ENCODE measurements at regions not wholly inside any gene's neighbourhood (a gene's known extent, or its start where the extent isn't known, plus 50 kb on each side); places are given as distances from the start of the nearest gene placed in this dataset.

DNA sequence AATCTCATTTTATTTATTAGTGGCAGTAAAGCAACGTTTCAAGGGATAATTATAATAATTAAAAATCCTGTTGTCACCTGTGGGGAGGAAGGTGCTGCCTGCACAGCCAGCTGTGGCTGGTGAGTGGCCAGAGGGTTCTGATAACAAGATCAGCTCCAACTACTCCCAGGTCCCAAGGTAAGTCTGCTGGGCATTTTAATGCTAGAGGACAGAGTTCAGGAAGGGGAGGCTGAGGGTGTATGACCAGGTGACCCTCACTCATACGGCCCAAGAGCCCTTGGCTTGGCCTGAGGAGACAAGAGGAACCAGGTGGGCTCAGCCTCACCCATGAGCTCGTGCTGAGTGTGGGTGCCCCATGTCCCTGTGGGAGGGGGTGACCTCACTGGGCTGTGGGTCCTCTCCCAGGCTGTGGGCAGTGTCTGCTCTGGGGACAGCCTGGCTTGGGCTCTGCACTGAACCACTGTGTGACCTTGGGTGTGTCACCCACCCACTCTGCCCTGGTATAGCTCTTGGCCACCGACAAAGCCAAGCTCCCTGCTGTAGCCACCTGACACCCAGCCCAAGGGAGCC, 223.8 kb downstream of the PTPRU start:
- WGBS = 67% methylated on average over 4 of the region's 4 CpGs
- TF ChIP-seq, protein P1, sequence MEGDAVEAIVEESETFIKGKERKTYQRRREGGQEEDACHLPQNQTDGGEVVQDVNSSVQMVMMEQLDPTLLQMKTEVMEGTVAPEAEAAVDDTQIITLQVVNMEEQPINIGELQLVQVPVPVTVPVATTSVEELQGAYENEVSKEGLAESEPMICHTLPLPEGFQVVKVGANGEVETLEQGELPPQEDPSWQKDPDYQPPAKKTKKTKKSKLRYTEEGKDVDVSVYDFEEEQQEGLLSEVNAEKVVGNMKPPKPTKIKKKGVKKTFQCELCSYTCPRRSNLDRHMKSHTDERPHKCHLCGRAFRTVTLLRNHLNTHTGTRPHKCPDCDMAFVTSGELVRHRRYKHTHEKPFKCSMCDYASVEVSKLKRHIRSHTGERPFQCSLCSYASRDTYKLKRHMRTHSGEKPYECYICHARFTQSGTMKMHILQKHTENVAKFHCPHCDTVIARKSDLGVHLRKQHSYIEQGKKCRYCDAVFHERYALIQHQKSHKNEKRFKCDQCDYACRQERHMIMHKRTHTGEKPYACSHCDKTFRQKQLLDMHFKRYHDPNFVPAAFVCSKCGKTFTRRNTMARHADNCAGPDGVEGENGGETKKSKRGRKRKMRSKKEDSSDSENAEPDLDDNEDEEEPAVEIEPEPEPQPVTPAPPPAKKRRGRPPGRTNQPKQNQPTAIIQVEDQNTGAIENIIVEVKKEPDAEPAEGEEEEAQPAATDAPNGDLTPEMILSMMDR (IDR thresholded peaks at IDR 0.05; ENCODE audit: low read depth, low read length, missing input control) = no peak

DNA sequence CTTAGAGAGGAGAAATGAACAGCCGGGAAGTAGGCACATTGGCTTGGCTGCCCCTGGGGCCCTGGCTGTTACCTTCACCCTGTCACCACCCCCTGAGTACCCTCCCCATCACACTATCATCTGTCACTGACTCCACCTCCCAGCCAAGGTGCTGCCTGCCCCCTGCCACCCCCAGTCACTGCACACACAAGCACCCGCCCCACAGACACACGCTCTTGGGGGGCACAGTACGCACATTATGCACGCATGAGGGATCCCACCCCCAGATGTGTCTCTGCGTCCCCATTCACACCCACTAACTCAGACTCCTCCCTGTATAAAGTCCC, 223.3 kb downstream of the PTPRU start:
- H3K36me3 ChIP-seq (ENCODE audit: control insufficient read depth in 4 of 4, insufficient read depth in 3 of 4, low read depth in 1 of 4, low read length in 3 of 4) = no peaks in the 10 kb centered on the region
- peaks cover 0 to 2% (median 0%) of the 10 kb centered on the region in 4 donors for H3K27me3 ChIP-seq (ENCODE audit: control insufficient read depth in 4 of 4, insufficient read depth in 4 of 4, low read length in 3 of 4)
- WGBS = 84% methylated on average over 6 of the region's 6 CpGs
- H3K9ac ChIP-seq (ENCODE audit: low read depth in 1 of 2, low read length in 2 of 2) = no peak overlapping the region
- TF ChIP-seq SP1 (IDR thresholded peaks at IDR 0.05) = no peak
- TF ChIP-seq, protein P1 (IDR thresholded peaks at IDR 0.05; ENCODE audit: low read depth, low read length, missing input control) = no peak
- TF ChIP-seq JUND (IDR thresholded peaks at IDR 0.05) = no peak
- TF ChIP-seq, protein P2, sequence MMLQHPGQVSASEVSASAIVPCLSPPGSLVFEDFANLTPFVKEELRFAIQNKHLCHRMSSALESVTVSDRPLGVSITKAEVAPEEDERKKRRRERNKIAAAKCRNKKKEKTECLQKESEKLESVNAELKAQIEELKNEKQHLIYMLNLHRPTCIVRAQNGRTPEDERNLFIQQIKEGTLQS (IDR thresholded peaks at IDR 0.05) = no peak
- no peak for TF ChIP-seq HNF4A (conservative IDR thresholded peaks at IDR 0.05)
- TF ChIP-seq, protein P3, sequence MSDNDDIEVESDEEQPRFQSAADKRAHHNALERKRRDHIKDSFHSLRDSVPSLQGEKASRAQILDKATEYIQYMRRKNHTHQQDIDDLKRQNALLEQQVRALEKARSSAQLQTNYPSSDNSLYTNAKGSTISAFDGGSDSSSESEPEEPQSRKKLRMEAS (IDR thresholded peaks at IDR 0.05) = no peak
- TF ChIP-seq GABPA (IDR thresholded peaks at IDR 0.05 in 1 of 2, conservative IDR thresholded peaks at IDR 0.05 in 1 of 2) = no peak
- TF ChIP-seq, protein P4, sequence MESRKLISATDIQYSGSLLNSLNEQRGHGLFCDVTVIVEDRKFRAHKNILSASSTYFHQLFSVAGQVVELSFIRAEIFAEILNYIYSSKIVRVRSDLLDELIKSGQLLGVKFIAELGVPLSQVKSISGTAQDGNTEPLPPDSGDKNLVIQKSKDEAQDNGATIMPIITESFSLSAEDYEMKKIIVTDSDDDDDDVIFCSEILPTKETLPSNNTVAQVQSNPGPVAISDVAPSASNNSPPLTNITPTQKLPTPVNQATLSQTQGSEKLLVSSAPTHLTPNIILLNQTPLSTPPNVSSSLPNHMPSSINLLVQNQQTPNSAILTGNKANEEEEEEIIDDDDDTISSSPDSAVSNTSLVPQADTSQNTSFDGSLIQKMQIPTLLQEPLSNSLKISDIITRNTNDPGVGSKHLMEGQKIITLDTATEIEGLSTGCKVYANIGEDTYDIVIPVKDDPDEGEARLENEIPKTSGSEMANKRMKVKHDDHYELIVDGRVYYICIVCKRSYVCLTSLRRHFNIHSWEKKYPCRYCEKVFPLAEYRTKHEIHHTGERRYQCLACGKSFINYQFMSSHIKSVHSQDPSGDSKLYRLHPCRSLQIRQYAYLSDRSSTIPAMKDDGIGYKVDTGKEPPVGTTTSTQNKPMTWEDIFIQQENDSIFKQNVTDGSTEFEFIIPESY (IDR thresholded peaks at IDR 0.05) = no peak
- TF ChIP-seq HNF4G (IDR thresholded peaks at IDR 0.05) = no peak
- no peak for TF ChIP-seq RXRA (IDR thresholded peaks at IDR 0.05)
- no peak for TF ChIP-seq FOXA1 (IDR thresholded peaks at IDR 0.05)
- no peak for TF ChIP-seq RAD21 (IDR thresholded peaks at IDR 0.05)
- TF ChIP-seq, protein P5, sequence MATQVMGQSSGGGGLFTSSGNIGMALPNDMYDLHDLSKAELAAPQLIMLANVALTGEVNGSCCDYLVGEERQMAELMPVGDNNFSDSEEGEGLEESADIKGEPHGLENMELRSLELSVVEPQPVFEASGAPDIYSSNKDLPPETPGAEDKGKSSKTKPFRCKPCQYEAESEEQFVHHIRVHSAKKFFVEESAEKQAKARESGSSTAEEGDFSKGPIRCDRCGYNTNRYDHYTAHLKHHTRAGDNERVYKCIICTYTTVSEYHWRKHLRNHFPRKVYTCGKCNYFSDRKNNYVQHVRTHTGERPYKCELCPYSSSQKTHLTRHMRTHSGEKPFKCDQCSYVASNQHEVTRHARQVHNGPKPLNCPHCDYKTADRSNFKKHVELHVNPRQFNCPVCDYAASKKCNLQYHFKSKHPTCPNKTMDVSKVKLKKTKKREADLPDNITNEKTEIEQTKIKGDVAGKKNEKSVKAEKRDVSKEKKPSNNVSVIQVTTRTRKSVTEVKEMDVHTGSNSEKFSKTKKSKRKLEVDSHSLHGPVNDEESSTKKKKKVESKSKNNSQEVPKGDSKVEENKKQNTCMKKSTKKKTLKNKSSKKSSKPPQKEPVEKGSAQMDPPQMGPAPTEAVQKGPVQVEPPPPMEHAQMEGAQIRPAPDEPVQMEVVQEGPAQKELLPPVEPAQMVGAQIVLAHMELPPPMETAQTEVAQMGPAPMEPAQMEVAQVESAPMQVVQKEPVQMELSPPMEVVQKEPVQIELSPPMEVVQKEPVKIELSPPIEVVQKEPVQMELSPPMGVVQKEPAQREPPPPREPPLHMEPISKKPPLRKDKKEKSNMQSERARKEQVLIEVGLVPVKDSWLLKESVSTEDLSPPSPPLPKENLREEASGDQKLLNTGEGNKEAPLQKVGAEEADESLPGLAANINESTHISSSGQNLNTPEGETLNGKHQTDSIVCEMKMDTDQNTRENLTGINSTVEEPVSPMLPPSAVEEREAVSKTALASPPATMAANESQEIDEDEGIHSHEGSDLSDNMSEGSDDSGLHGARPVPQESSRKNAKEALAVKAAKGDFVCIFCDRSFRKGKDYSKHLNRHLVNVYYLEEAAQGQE (IDR thresholded peaks at IDR 0.05) = no peak
- TF ChIP-seq NR2F2 (IDR thresholded peaks at IDR 0.05) = no peak
- no peak for TF ChIP-seq EGR1 (IDR thresholded peaks at IDR 0.05; ENCODE audit: low read depth in 2 of 2)
- peaks cover 0 to 2% (median under 1%) of the 10 kb centered on the region in 4 donors for H3K9me3 ChIP-seq (ENCODE audit: control insufficient read depth in 4 of 4, low read length in 3 of 4)
- H3K4me3 ChIP-seq (ENCODE audit: low read depth in 1 of 3, low read length in 3 of 3) = no peak overlapping the region
- DNase-seq (ENCODE audit: low spot score) = no peak
- no peak overlapping the region for H3K27ac ChIP-seq (ENCODE audit: low read depth in 1 of 2, low read length in 2 of 2)
- no peaks in the 10 kb centered on the region for H3K4me1 ChIP-seq (ENCODE audit: control insufficient read depth in 4 of 4, insufficient read depth in 4 of 4, low read length in 3 of 4)

More for the DNA sequence above, 223.8 kb downstream of the PTPRU start:
- Histone ChIP-seq H3K9ac (ENCODE audit: low read depth in 1 of 2, low read length in 2 of 2) (no peak overlapping the region), H3K4me3 (ENCODE audit: low read depth in 1 of 3, low read length in 3 of 3) (no peak overlapping the region), H3K4me1 (ENCODE audit: control insufficient read depth in 4 of 4, insufficient read depth in 4 of 4, low read length in 3 of 4) (no peaks in the 10 kb centered on the region), H3K27ac (ENCODE audit: low read depth in 1 of 2, low read length in 2 of 2) (no peak overlapping the region), H3K9me3 (ENCODE audit: control insufficient read depth in 4 of 4, low read length in 3 of 4) (peaks cover 0 to 6% (median 5%) of the 10 kb centered on the region in 4 donors), H3K36me3 (ENCODE audit: control insufficient read depth in 4 of 4, insufficient read depth in 3 of 4, low read depth in 1 of 4, low read length in 3 of 4) (no peaks in the 10 kb centered on the region), H3K27me3 (ENCODE audit: control insufficient read depth in 4 of 4, insufficient read depth in 4 of 4, low read length in 3 of 4) (peaks cover 0 to 2% (median 0%) of the 10 kb centered on the region in 4 donors)
- no peak for DNase-seq (ENCODE audit: low spot score)
